Esophagus muscularis mucosa (tissue), 4 donors: ENCODE measurements at regions not wholly inside any gene's neighbourhood (a gene's known extent, or its start where the extent isn't known, plus 50 kb on each side); places are given as distances from the start of the nearest gene placed in this dataset.

Source experiments
- DNase-seq: peaks from one replicate; pipeline ENCODE4 v3.0.0-alpha.2; 2017; ENCODE audit errors: extremely low spot score
- H3K27ac ChIP-seq, 4 donors: fragments of 200-600 bp; sonication (generic); replicated peaks in 1 of 4; 1 replicate in 3 of 4; 2 replicates in 1 of 4; pipeline ENCODE4 v1.5.1; 2016 to 2019; ENCODE audit warnings: mild to moderate bottlenecking in 1 of 4
- H3K27me3 ChIP-seq, 4 donors: fragments of 200-600 bp; sonication (generic); one replicate each; pipeline versions ENCODE4 v1.5.1 to v1.6.0; 2016 to 2019
- H3K36me3 ChIP-seq, 4 donors: fragments of 200-600 bp; sonication (generic); one replicate each; pipeline ENCODE4 v1.5.1; 2016 to 2019
- H3K4me1 ChIP-seq, 4 donors: fragments of 200-600 bp; sonication (generic); one replicate each; pipeline ENCODE4 v1.5.1; 2016 to 2019
- H3K4me3 ChIP-seq, 4 donors: fragments of 200-600 bp; sonication (generic); 1 replicate in 2 of 4; 2 replicates in 2 of 4; pipeline ENCODE4 v1.5.1; 2016 to 2019; ENCODE audit warnings: mild to moderate bottlenecking in 4 of 4, moderate library complexity in 1 of 4
- H3K9me3 ChIP-seq, 4 donors: fragments of 200-600 bp; sonication (generic); 1 replicate in 3 of 4; 2 replicates in 1 of 4; pipeline ENCODE4 v1.5.1; 2016 to 2019
- EP300 ChIP-seq: sonication (generic); formaldehyde crosslinking; IDR thresholded peaks from one replicate; pipeline ENCODE4 v1.6.1; 2017; ENCODE audit warnings: antibody characterized with exemption
- POLR2A ChIP-seq: fragments of 450-650 bp; IDR thresholded peaks from one replicate; pipeline ENCODE4 v1.6.1; 2017; ENCODE audit warnings: antibody characterized with exemption, moderate library complexity, mild to moderate bottlenecking, low read depth
- POLR2AphosphoS5 ChIP-seq, 2 donors: sonication (generic); formaldehyde crosslinking; IDR thresholded peaks; one replicate each; pipeline ENCODE4 v1.6.1; 2017; ENCODE audit warnings: antibody characterized with exemption in 2 of 2
- WGBS: methylation state at CpG from one replicate; pipeline ENCODE4 v1.1.5; 2018; 5-methylcytosine and 5-hydroxymethylcytosine counted together
- intact Hi-C: fragments of 100-400 bp; cut with DNase I; formaldehyde crosslinking; loops from one replicate; pipeline ENCODE4 v1.15.1; 2023
- TF ChIP-seq, protein P1 (sequence below), 3 experiments: fragments of 200-600 bp in 2 of 3; fragments of 450-650 bp in 1 of 3; sonication (generic) in 2 of 3; IDR thresholded peaks; one replicate each; pipeline ENCODE4 v1.5.1; 2017 to 2019; ENCODE audit warnings: antibody characterized with exemption in 3 of 3, mild to moderate bottlenecking in 2 of 3, moderate library complexity in 1 of 3

DNA sequence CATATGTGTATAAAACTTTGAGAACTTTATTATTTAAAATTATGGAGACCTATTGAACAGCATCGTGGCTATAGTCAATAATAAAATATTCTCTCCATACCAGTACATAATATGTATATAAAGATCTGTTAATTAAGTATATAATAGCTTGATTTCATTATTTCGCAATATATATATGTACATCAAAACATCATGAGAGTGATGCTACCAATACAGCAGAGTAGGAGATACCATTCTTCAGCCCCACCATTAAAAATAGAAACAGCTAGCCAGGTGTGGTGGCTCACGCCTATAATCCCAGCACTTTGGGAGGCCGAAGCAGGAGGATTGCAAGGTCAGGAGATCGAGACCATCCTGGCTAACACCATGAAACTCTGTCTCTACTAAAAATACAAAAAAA lies 1755.3 kb upstream of the SPRY2 start:
- TF ChIP-seq POLR2AphosphoS5 (IDR thresholded peaks at IDR 0.05) (no peak), POLR2A (no peak), EP300 (no peak)
- TF ChIP-seq, protein P1, sequence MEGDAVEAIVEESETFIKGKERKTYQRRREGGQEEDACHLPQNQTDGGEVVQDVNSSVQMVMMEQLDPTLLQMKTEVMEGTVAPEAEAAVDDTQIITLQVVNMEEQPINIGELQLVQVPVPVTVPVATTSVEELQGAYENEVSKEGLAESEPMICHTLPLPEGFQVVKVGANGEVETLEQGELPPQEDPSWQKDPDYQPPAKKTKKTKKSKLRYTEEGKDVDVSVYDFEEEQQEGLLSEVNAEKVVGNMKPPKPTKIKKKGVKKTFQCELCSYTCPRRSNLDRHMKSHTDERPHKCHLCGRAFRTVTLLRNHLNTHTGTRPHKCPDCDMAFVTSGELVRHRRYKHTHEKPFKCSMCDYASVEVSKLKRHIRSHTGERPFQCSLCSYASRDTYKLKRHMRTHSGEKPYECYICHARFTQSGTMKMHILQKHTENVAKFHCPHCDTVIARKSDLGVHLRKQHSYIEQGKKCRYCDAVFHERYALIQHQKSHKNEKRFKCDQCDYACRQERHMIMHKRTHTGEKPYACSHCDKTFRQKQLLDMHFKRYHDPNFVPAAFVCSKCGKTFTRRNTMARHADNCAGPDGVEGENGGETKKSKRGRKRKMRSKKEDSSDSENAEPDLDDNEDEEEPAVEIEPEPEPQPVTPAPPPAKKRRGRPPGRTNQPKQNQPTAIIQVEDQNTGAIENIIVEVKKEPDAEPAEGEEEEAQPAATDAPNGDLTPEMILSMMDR (IDR thresholded peaks at IDR 0.05): no peak
- 90% methylated on average over 5 of the region's 5 CpGs for WGBS
- intact Hi-C loops: no loop called here

DNA sequence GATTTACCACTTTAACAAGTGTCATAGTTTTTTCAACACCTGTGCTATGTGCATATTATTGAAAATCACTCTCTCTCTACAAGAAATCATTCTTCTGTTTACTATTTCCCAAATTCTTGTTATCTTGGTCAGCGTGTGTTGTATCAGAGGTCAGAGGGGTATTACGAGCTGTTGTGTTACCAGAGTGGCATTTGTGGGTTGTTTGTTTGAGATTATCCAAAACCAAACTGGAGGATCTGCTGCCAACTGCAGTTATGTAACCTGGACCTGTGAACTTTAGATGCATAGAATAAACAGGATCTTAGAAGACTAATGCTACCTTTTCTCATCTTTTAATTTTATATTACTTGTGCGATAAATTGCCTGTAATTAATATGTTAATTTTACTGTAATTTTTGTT lies 1751.4 kb upstream of the SPRY2 start:
- H3K27ac ChIP-seq: no peak overlapping the region
- no peak for DNase-seq
- intact Hi-C loops: no loop called here
- H3K4me1 ChIP-seq: no peaks in the 10 kb centered on the region
- WGBS: 77% methylated on average over 3 of the region's 3 CpGs
- TF ChIP-seq POLR2AphosphoS5 (IDR thresholded peaks at IDR 0.05) (no peak), EP300 (no peak), POLR2A (no peak)
- TF ChIP-seq, protein P1 (IDR thresholded peaks at IDR 0.05): no peak
- H3K9me3 ChIP-seq: no peaks in the 10 kb centered on the region
- H3K27me3 ChIP-seq: no peaks in the 10 kb centered on the region
- no peak overlapping the region for H3K4me3 ChIP-seq
- no peaks in the 10 kb centered on the region for H3K36me3 ChIP-seq

More for the DNA sequence above, 1755.3 kb upstream of the SPRY2 start:
- no peaks in the 10 kb centered on the region for H3K4me1 ChIP-seq
- H3K36me3 ChIP-seq: no peaks in the 10 kb centered on the region
- H3K9me3 ChIP-seq: no peaks in the 10 kb centered on the region
- DNase-seq: no peak
- no peaks in the 10 kb centered on the region for H3K27me3 ChIP-seq
- no peak overlapping the region for H3K27ac ChIP-seq
- H3K4me3 ChIP-seq: no peak overlapping the region

DNA sequence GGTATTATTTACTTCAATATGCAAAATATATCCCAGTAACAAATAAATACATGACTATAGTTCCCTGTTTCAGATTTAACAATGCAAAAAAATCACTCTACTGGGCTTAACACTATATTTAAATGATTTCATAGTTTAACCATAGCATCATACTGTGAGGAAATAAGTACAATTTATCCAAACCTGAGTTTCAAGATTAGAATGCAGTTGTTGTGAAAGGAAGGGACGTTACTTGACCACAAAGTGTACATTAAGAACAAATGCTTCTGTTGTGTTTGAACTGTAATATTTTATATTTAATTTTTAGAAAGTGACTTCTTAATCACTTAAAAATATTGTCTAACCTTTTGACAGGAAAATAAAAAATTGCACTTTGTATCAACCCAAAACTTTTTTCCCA lies 1747.9 kb upstream of the SPRY2 start:
- H3K27me3 ChIP-seq: no peaks in the 10 kb centered on the region
- intact Hi-C loops: no loop called here
- no peaks in the 10 kb centered on the region for H3K9me3 ChIP-seq
- H3K27ac ChIP-seq: no peak overlapping the region
- no peaks in the 10 kb centered on the region for H3K4me1 ChIP-seq
- DNase-seq: no peak
- 0% methylated on average over 1 of the region's 1 CpG for WGBS
- no peaks in the 10 kb centered on the region for H3K36me3 ChIP-seq
- no peak for TF ChIP-seq POLR2AphosphoS5 (IDR thresholded peaks at IDR 0.05)
- no peak for TF ChIP-seq EP300
- no peak for TF ChIP-seq POLR2A
- no peak overlapping the region for H3K4me3 ChIP-seq

DNA sequence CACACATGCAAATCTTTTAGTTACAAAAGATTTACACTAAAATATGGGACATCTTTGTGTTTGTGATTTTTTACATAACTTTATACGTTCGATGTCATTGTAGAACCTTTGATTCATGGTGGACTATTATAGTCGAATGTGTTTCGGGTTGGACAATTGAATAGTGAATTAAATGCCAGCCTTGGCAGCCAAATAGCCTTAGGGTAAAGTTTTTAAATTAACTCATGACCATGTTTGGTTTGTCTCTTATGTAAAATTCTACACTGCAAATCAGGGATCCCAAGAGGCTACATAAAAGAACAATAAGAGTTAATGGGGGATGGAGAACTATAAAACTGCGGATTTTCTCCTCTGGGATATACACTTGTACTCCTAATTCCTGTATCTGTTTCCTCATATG lies 1735.6 kb upstream of the SPRY2 start:
- Histone ChIP-seq H3K4me3 (no peak overlapping the region), H3K4me1 (no peaks in the 10 kb centered on the region), H3K9me3 (no peaks in the 10 kb centered on the region), H3K27me3 (no peaks in the 10 kb centered on the region), H3K36me3 (no peaks in the 10 kb centered on the region), H3K27ac (no peak overlapping the region)
- TF ChIP-seq, protein P1 (IDR thresholded peaks at IDR 0.05): no peak
- TF ChIP-seq EP300 (no peak), POLR2A (no peak), POLR2AphosphoS5 (IDR thresholded peaks at IDR 0.05) (no peak)
- 82% methylated on average over 5 of the region's 5 CpGs for WGBS
- no peak for DNase-seq
- intact Hi-C loops: no loop called here

DNA sequence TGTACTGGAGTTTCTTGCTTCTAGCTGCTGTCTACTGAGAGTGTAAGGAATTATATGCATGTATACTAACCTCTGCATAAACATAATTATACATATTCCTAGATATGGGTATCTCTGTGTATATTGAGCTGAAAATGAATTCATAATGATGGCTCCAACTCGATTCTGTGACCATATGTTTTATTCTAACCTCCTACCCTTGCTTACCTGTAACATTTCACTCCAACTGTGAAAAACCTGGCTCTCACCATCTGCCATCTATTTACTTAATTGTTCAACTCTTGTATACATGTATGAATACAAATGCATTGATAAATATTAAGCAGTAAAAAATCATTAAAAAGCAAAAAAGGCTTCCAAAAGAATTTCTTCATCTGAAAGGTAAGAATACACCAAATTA lies 1729.5 kb upstream of the SPRY2 start:
- H3K27me3 ChIP-seq: no peaks in the 10 kb centered on the region
- WGBS: 50% methylated on average over 1 of the region's 1 CpG
- H3K9me3 ChIP-seq: no peaks in the 10 kb centered on the region
- H3K4me3 ChIP-seq: no peak overlapping the region
- no peak for TF ChIP-seq EP300
- TF ChIP-seq, protein P1 (IDR thresholded peaks at IDR 0.05): no peak
- no peak for TF ChIP-seq POLR2A
- no peak for TF ChIP-seq POLR2AphosphoS5 (IDR thresholded peaks at IDR 0.05)
- H3K36me3 ChIP-seq: no peaks in the 10 kb centered on the region
- DNase-seq: no peak
- H3K4me1 ChIP-seq: no peaks in the 10 kb centered on the region
- H3K27ac ChIP-seq: no peak overlapping the region
- intact Hi-C loops: no loop called here
